ENCODE measurements at regions not wholly inside any gene's neighbourhood (a gene's known extent, or its start where the extent isn't known, plus 50 kb on each side); places are given as distances from the start of the nearest gene placed in this dataset.

- TF ChIP-seq POLR2A (IDR thresholded peaks at IDR 0.05; ENCODE audit: low read length) (no peak), GATA1 (IDR thresholded peaks at IDR 0.05; ENCODE audit: low read depth, low read length) (no peak)
Measured at GRCh38 chr9:129250786-129251185, 72.7 kb upstream of the IER5L start.

Data from erythroblast (primary cell).